DND-41 (cell line): ENCODE measurements at regions not wholly inside any gene's neighbourhood (a gene's known extent, or its start where the extent isn't known, plus 50 kb on each side); places are given as distances from the start of the nearest gene placed in this dataset.

Experiments used
- ATAC-seq: fragments of 200-7000 bp; cut with Tn5 transposase; 3 replicates; pipeline ENCODE4 v1.9.1; 2021; ENCODE audit warnings: low read depth; ENCODE audit not compliant: insufficient read depth
- DNase-seq: peaks from one replicate; pipeline ENCODE4 v3.0.0-alpha.2; 2020
- H2AFZ ChIP-seq: 2 replicates; pipeline ENCODE4 v1.6.0; 2012; ENCODE audit warnings: low read depth, low read length
- H3K27ac ChIP-seq: 2 replicates; pipeline ENCODE4 v1.5.1; 2012; ENCODE audit warnings: low read length, inconsistent platforms
- H3K27me3 ChIP-seq: fragments of 200-600 bp; sonication (generic); 2 replicates; pipeline ENCODE4 v1.6.0; 2012; ENCODE audit warnings: low read length, mild to moderate bottlenecking, inconsistent platforms; ENCODE audit not compliant: insufficient read depth, poor library complexity
- H3K36me3 ChIP-seq: 2 replicates; pipeline ENCODE4 v1.5.1; 2012; ENCODE audit warnings: low read length, inconsistent platforms; ENCODE audit not compliant: insufficient read depth
- H3K4me1 ChIP-seq: 2 replicates; pipeline ENCODE4 v1.5.1; 2012; ENCODE audit warnings: mild to moderate bottlenecking, low read length; ENCODE audit not compliant: insufficient read depth
- H3K4me2 ChIP-seq: 2 replicates; pipeline ENCODE4 v1.6.0; 2012; ENCODE audit warnings: mild to moderate bottlenecking, moderate library complexity, low read length, inconsistent platforms; ENCODE audit not compliant: insufficient read depth
- H3K4me3 ChIP-seq, 2 experiments: fragments of 200-600 bp in 1 of 2; shearing (Covaris generic) in 1 of 2; 2 replicates each; pipeline ENCODE4 v1.5.1; 2012 to 2016; ENCODE audit warnings: inconsistent platforms in 2 of 2, low read length in 2 of 2, mild to moderate bottlenecking in 2 of 2, low read depth in 1 of 2, moderate library complexity in 1 of 2
- H3K79me2 ChIP-seq: 2 replicates; pipeline ENCODE4 v1.6.0; 2012; ENCODE audit warnings: low read length, inconsistent platforms; ENCODE audit not compliant: insufficient read depth
- H3K9ac ChIP-seq: 2 replicates; pipeline ENCODE4 v1.6.0; 2012; ENCODE audit warnings: low read depth, mild to moderate bottlenecking, inconsistent platforms, low read length, moderate library complexity
- H3K9me3 ChIP-seq: 2 replicates; pipeline ENCODE4 v1.5.1; 2012; ENCODE audit warnings: low read length, moderate library complexity, mild to moderate bottlenecking, inconsistent platforms; ENCODE audit not compliant: insufficient read depth, severe bottlenecking
- H4K20me1 ChIP-seq: 2 replicates; pipeline ENCODE4 v1.6.0; 2012; ENCODE audit warnings: low read length; ENCODE audit not compliant: insufficient read depth
- CTCF ChIP-seq: IDR thresholded peaks from 2 replicates; pipeline ENCODE4 v1.5.1; 2012; ENCODE audit warnings: borderline replicate concordance, low read length, moderate library complexity, mild to moderate bottlenecking; ENCODE audit not compliant: poor library complexity, severe bottlenecking; ENCODE audit errors: extremely low read depth
- EZH2 ChIP-seq: IDR thresholded peaks from 3 replicates; pipeline ENCODE4 v1.6.1; 2012; ENCODE audit warnings: borderline replicate concordance, low read depth, mild to moderate bottlenecking, moderate library complexity, low read length, inconsistent platforms; ENCODE audit not compliant: severe bottlenecking

GRCh38 chrX:16457239-16457638 lies 192.7 kb upstream of the S100G start:
- ATAC-seq: no peak
- Histone ChIP-seq H3K27ac (no peak overlapping the region), H3K4me2 (no peak overlapping the region), H3K4me3 (no peak overlapping the region), H2AFZ (no peak overlapping the region), H3K36me3 (no peaks in the 10 kb centered on the region), H3K4me1 (no peaks in the 10 kb centered on the region), H3K27me3 (no peaks in the 10 kb centered on the region), H4K20me1 (no peaks in the 10 kb centered on the region), H3K9me3 (no peaks in the 10 kb centered on the region), H3K79me2 (no peaks in the 10 kb centered on the region), H3K9ac (no peak overlapping the region)
- DNase-seq: no peak
- TF ChIP-seq CTCF (no peak), EZH2 (no peak)

- no peak overlapping the region for H3K9ac ChIP-seq
- H3K4me2 ChIP-seq: no peak overlapping the region
- H3K27me3 ChIP-seq: no peaks in the 10 kb centered on the region
- no peaks in the 10 kb centered on the region for H3K36me3 ChIP-seq
- no peak overlapping the region for H2AFZ ChIP-seq
- ATAC-seq (no peak), DNase-seq (no peak)
- TF ChIP-seq EZH2: no peak
- TF ChIP-seq CTCF: no peak
- no peaks in the 10 kb centered on the region for H3K9me3 ChIP-seq
- H3K27ac ChIP-seq: no peak overlapping the region
- H4K20me1 ChIP-seq: no peaks in the 10 kb centered on the region
- no peaks in the 10 kb centered on the region for H3K79me2 ChIP-seq
- H3K4me1 ChIP-seq: no peaks in the 10 kb centered on the region
- H3K4me3 ChIP-seq: no peak overlapping the region
These were observed 191.8 kb upstream of the S100G start for GRCh38 chrX:16458208-16458607.

GRCh38 chrX:16459008-16459407 lies 190.9 kb upstream of the S100G start:
- no peaks in the 10 kb centered on the region for H4K20me1 ChIP-seq
- no peak overlapping the region for H2AFZ ChIP-seq
- no peak overlapping the region for H3K4me2 ChIP-seq
- no peaks in the 10 kb centered on the region for H3K79me2 ChIP-seq
- H3K27ac ChIP-seq: no peak overlapping the region
- no peaks in the 10 kb centered on the region for H3K9me3 ChIP-seq
- H3K4me1 ChIP-seq: no peaks in the 10 kb centered on the region
- no peak overlapping the region for H3K9ac ChIP-seq
- ATAC-seq: no peak
- no peaks in the 10 kb centered on the region for H3K27me3 ChIP-seq
- no peaks in the 10 kb centered on the region for H3K36me3 ChIP-seq
- TF ChIP-seq CTCF (no peak), EZH2 (no peak)
- DNase-seq: no peak
- H3K4me3 ChIP-seq: no peak overlapping the region

GRCh38 chrX:16461968-16462367 lies 188.0 kb upstream of the S100G start:
- H3K27ac ChIP-seq: no peak overlapping the region
- H2AFZ ChIP-seq: no peak overlapping the region
- no peaks in the 10 kb centered on the region for H4K20me1 ChIP-seq
- DNase-seq: no peak
- H3K4me1 ChIP-seq: no peaks in the 10 kb centered on the region
- no peak for ATAC-seq
- no peaks in the 10 kb centered on the region for H3K9me3 ChIP-seq
- H3K4me2 ChIP-seq: no peak overlapping the region
- no peaks in the 10 kb centered on the region for H3K36me3 ChIP-seq
- H3K79me2 ChIP-seq: no peaks in the 10 kb centered on the region
- TF ChIP-seq EZH2 (no peak), CTCF (no peak)
- no peak overlapping the region for H3K9ac ChIP-seq
- H3K4me3 ChIP-seq: no peak overlapping the region
- peaks cover 3% of the 10 kb centered on the region for H3K27me3 ChIP-seq
